Fibroblast of peridontal ligament (primary cell): ENCODE measurements at regions not wholly inside any gene's neighbourhood (a gene's known extent, or its start where the extent isn't known, plus 50 kb on each side); places are given as distances from the start of the nearest gene placed in this dataset.

ENCODE experiments used
- DNase-seq: peaks from one replicate; pipeline ENCODE4 v3.0.0-alpha.2; 2010; ENCODE audit errors: extremely low read depth

- DNase-seq, result no peak
These were observed 62.3 kb upstream of the PLSCR4 start for GRCh38 chr3:146313031-146313745.

- peak; percentile 96 for DNase-seq
These were observed 57.8 kb upstream of the PLSCR4 start for GRCh38 chr3:146308682-146309081.

DNA sequence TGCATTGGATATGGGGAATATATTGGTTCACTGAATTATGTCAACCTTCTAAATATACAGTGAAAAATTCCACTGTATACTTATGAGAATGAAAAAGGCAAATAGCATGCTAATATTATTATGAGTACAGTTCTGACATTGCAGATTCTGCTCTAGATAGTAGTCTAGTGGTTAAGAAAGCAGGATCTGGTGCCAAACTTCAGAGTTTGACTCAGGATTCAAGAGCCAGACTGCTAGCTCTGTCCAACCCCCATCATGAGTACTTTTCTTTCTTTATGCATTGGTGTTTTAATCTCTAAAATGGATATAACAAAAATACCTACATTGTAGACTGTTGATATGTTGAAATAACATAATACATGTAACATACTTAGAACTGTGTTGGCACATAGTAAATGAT, 57.3 kb upstream of the PLSCR4 start:
- DNase-seq, result peak; percentile 91

- no peak for DNase-seq
These were observed 56.5 kb upstream of the PLSCR4 start for GRCh38 chr3:146307456-146307725.

- peak; percentile 39 for DNase-seq
These were observed 56.0 kb upstream of the PLSCR4 start for GRCh38 chr3:146306656-146307455.

DNA sequence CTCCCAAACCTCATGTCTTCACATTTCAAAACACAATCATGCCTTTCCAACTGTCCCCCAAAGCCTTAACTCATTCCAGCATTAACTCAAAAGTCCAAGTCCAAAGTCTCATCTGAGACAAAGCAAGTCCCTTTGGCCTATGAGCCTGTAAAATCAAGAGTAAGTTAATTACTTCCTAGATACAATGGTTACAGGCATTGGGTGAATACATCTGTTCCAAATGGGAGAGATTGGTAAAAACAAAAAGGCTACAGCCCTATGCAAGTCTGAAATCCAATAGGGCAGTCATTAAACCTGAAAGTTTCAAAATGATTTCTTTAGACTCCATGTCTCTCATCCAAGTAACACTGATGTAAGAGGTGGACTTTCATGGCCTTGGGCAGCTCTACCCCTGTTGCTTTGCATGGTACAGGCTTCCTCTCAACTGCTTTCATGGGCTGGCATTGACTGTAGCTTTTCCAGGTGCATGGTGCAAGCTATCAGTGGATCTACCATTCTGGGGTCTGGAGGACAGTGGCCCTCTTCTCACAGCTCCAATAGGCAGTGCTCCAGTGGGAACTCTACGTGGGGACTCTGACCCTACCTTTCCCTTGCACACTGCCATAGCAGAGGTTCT, 55.0 kb upstream of the PLSCR4 start:
- no peak for DNase-seq

- no peak for DNase-seq
These were observed 49.9 kb upstream of the PLSCR4 start for GRCh38 chr3:146300768-146301167.
